GM12874 (cell line): ENCODE measurements at regions not wholly inside any gene's neighbourhood (a gene's known extent, or its start where the extent isn't known, plus 50 kb on each side); places are given as distances from the start of the nearest gene placed in this dataset.

Experiments
- CTCF ChIP-seq: IDR thresholded peaks from 2 replicates; pipeline ENCODE4 v1.5.1; 2011; ENCODE audit warnings: low read depth, mild to moderate bottlenecking, control low read depth, low read length, moderate library complexity; ENCODE audit not compliant: insufficient read depth

- TF ChIP-seq CTCF, result no peak
These were observed 785.6 kb downstream of the TBC1D22A start for GRCh38 chr22:47547881-47548650.

GRCh38 chr22:47547239-47547661 is 784.8 kb downstream of the TBC1D22A start:
- no peak for TF ChIP-seq CTCF

GRCh38 chr22:47544696-47545095 is 782.2 kb downstream of the TBC1D22A start:
- no peak for TF ChIP-seq CTCF

- no peak for TF ChIP-seq CTCF
These were observed 781.0 kb downstream of the TBC1D22A start for GRCh38 chr22:47543447-47543846.

GRCh38 chr22:47540011-47540410 is 777.6 kb downstream of the TBC1D22A start:
- TF ChIP-seq CTCF, result no peak

GRCh38 chr22:47539374-47539773 is 776.9 kb downstream of the TBC1D22A start:
- no peak for TF ChIP-seq CTCF

GRCh38 chr22:47535681-47536080 is 773.2 kb downstream of the TBC1D22A start:
- TF ChIP-seq CTCF, result no peak
